T-helper 1 cell treated with Interleukin-12 subunit alpha and Interleukin-12 subunit beta and Interleukin-4 antibody, amounts not matched to agents 30 μg/mL and 1 μg/mL, for 36 hours (primary cell): ENCODE measurements at regions not wholly inside any gene's neighbourhood (a gene's known extent, or its start where the extent isn't known, plus 50 kb on each side); places are given as distances from the start of the nearest gene placed in this dataset.
A peak's percentile ranks its signal among the peaks of the same experiment; 100 is the strongest.

ENCODE experiments used
- H3K27ac Mint-ChIP-seq: one replicate; pipeline ENCODE4 v1.8.0; 2021; ENCODE audit warnings: mild to moderate bottlenecking, mixed read lengths
- H3K27me3 Mint-ChIP-seq: one replicate; pipeline ENCODE4 v1.8.0; 2021; ENCODE audit warnings: low read depth, mixed read lengths
- H3K36me3 Mint-ChIP-seq: one replicate; pipeline ENCODE4 v1.8.0; 2021; ENCODE audit warnings: low read depth, mixed read lengths
- H3K4me1 Mint-ChIP-seq: one replicate; pipeline ENCODE4 v1.8.0; 2021; ENCODE audit warnings: low read depth, mixed read lengths
- H3K4me3 Mint-ChIP-seq: one replicate; pipeline ENCODE4 v1.8.0; 2021; ENCODE audit warnings: mild to moderate bottlenecking, moderate library complexity, mixed read lengths
- H3K9me3 Mint-ChIP-seq: one replicate; pipeline ENCODE4 v1.8.0; 2021; ENCODE audit warnings: mixed read lengths

DNA sequence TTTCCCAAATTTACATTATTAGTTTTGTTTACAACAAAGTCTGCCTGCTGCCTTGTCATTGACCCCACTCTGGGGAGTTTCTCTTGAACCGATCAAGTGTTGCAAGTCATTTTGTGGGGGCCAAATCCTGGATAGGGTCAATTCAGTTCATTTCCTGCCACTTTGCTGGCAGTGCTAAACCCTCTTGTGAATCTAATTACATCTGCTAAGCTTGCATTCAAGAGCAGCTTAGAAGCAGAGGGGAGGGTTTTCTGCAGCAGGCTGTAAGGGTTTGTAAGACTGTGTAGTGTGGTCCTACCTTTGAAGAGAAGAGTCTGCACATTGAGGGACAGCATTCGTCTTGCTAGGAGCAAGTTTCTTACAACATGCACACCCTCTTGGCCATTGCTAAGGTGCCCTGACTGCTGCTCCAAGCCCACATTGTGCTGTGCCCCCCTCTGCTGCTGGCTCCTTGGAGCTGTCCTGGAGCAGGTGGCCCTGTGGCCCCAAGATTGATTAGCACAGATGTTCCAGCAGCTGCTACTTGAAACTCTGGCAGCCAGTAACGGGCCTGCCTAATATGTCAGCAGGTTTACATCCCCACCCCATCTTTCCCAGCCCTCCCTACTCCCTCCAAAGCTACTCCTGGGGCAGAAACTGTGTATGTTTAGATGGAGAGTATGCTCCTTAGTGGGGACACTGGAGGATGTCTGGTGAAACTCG lies 174.5 kb upstream of the USP9Y start:
- H3K4me3 Mint-ChIP-seq: no peak overlapping the region
- H3K27ac Mint-ChIP-seq: no peak overlapping the region
- no peaks in the 10 kb centered on the region for H3K4me1 Mint-ChIP-seq

DNA sequence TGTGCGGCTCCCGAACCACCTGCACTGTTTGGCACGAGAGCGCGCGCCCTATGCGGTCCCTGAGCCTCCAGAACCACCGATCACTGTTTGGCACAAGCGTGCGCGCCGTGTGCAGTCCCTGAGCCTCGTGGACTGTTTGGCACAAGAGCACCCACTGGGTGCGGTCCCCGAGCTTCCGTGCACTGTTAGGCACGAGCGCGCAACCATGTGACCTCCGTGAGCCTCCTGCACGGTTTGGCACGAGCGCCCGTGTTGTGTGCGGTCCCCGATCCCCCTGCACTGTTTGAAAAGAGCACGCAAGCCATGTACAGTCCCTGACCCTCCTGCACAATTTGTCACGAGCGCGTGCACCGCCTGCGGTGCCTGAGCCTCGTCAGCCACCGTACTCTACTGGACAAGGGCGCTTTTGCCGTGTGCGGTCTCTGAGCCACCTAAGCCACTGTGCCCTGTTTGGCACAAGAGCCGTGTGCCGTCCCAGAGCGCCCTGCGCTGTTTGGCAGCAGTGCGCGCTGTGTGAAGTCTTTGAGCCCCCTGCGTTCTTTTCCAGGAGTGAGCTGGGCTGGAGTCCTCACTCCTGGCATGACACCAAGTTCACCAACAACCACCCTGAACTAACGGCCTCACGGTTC lies 163.7 kb upstream of the USP9Y start:
- Mint-ChIP-seq H3K4me1 (no peaks in the 10 kb centered on the region), H3K9me3 (no peaks in the 10 kb centered on the region), H3K27me3 (peaks cover 4% of the 10 kb centered on the region), H3K36me3 (no peaks in the 10 kb centered on the region), H3K27ac (no peak overlapping the region), H3K4me3 (peak overlapping the region; percentile 42)

More for the DNA sequence above, 174.5 kb upstream of the USP9Y start:
- Mint-ChIP-seq H3K9me3 (no peaks in the 10 kb centered on the region), H3K27me3 (no peaks in the 10 kb centered on the region), H3K36me3 (no peaks in the 10 kb centered on the region)

- H3K4me1 Mint-ChIP-seq: peaks cover 2% of the 10 kb centered on the region
- H3K27ac Mint-ChIP-seq: no peak overlapping the region
- no peak overlapping the region for H3K4me3 Mint-ChIP-seq
- no peaks in the 10 kb centered on the region for H3K36me3 Mint-ChIP-seq
- H3K9me3 Mint-ChIP-seq: no peaks in the 10 kb centered on the region
- H3K27me3 Mint-ChIP-seq: no peaks in the 10 kb centered on the region
Measured at GRCh38 chrY:12546746-12547420, 154.1 kb upstream of the USP9Y start.

GRCh38 chrY:12552471-12553283 lies 148.4 kb upstream of the USP9Y start:
- Mint-ChIP-seq H3K4me3 (no peak overlapping the region), H3K27ac (peak overlapping the region; percentile 67), H3K36me3 (no peaks in the 10 kb centered on the region), H3K27me3 (no peaks in the 10 kb centered on the region), H3K4me1 (peaks cover 20% of the 10 kb centered on the region), H3K9me3 (no peaks in the 10 kb centered on the region)

GRCh38 chrY:12553909-12554308 lies 147.1 kb upstream of the USP9Y start:
- H3K27me3 Mint-ChIP-seq: no peaks in the 10 kb centered on the region
- H3K27ac Mint-ChIP-seq: no peak overlapping the region
- H3K4me3 Mint-ChIP-seq: no peak overlapping the region
- no peaks in the 10 kb centered on the region for H3K9me3 Mint-ChIP-seq
- H3K4me1 Mint-ChIP-seq: peaks cover 27% of the 10 kb centered on the region
- H3K36me3 Mint-ChIP-seq: peaks cover 3% of the 10 kb centered on the region

DNA sequence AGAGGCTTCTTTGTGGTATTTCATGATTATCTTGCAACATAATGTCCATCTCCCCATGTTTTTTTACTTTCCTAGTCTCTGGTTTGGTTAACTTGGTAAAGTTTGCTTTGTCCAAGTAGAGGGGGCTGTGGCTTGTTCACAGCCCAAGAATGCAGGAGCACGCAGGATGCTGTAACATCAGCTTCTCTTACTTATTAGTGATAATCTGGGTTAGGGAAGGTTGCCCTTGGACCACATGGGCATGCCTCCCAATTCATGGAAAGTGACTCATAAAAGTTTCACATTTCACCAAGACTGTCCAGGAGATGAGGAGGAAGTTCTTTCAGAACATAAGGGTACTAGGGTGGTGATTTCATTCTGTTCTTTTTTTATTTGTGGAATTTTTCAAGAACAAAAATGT lies 146.0 kb upstream of the USP9Y start:
- Mint-ChIP-seq H3K27ac (no peak overlapping the region), H3K9me3 (peaks cover 4% of the 10 kb centered on the region), H3K4me3 (no peak overlapping the region), H3K36me3 (peaks cover 3% of the 10 kb centered on the region), H3K4me1 (peaks cover 35% of the 10 kb centered on the region), H3K27me3 (no peaks in the 10 kb centered on the region)

- H3K27ac Mint-ChIP-seq: peak overlapping the region; percentile 49
- peaks cover 18% of the 10 kb centered on the region for H3K4me1 Mint-ChIP-seq
- H3K27me3 Mint-ChIP-seq: no peaks in the 10 kb centered on the region
- peak overlapping the region; percentile 56 for H3K4me3 Mint-ChIP-seq
- peaks cover 31% of the 10 kb centered on the region for H3K9me3 Mint-ChIP-seq
- peaks cover 9% of the 10 kb centered on the region for H3K36me3 Mint-ChIP-seq
Measured at GRCh38 chrY:12559007-12559406, 142.0 kb upstream of the USP9Y start.

GRCh38 chrY:12576278-12576677 lies 124.8 kb upstream of the USP9Y start:
- Mint-ChIP-seq H3K9me3 (peaks cover 9% of the 10 kb centered on the region), H3K27ac (no peak overlapping the region)

DNA sequence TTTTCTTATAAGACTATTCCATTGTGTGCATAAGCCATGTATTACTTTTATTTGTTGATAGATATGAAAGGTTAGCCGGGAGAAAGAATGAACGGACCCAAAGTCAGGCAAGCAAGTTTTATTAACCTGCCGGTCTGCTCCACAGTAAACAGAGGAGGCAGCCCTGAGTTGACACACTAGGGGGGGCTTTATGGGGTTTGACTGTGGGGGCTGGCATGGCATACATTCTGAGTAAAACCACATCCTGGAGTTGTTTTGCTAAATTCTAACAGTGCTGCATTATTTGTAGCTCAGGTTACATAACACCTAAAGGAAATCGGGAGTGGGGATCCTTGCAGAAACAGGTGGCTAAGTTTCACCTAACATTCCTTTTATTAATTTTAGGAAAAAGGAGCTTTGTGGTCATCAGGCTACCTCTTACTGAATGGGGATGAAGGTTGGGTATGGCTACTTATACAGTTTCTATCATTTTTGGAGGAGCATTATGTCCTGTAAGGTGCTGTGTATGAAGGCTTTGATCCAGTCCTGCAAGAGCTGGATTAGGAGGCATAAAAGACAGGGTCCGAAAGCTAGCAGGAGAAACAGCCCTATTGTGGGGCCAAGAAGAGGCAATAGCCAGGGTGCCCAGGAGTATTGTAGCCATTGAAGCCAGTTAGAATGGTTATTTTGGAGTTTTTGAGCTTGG lies 107.4 kb upstream of the USP9Y start:
- peaks cover 26% of the 10 kb centered on the region for H3K36me3 Mint-ChIP-seq
- peaks cover 25% of the 10 kb centered on the region for H3K4me1 Mint-ChIP-seq
- H3K27me3 Mint-ChIP-seq: no peaks in the 10 kb centered on the region
- H3K27ac Mint-ChIP-seq: peak overlapping the region; percentile 74
- peak overlapping the region; percentile 32 for H3K4me3 Mint-ChIP-seq
- peaks cover 31% of the 10 kb centered on the region for H3K9me3 Mint-ChIP-seq

More at GRCh38 chrY:12576278-12576677, 124.8 kb upstream of the USP9Y start:
- H3K4me1 Mint-ChIP-seq: no peaks in the 10 kb centered on the region
- H3K36me3 Mint-ChIP-seq: no peaks in the 10 kb centered on the region
- no peaks in the 10 kb centered on the region for H3K27me3 Mint-ChIP-seq
- H3K4me3 Mint-ChIP-seq: no peak overlapping the region

DNA sequence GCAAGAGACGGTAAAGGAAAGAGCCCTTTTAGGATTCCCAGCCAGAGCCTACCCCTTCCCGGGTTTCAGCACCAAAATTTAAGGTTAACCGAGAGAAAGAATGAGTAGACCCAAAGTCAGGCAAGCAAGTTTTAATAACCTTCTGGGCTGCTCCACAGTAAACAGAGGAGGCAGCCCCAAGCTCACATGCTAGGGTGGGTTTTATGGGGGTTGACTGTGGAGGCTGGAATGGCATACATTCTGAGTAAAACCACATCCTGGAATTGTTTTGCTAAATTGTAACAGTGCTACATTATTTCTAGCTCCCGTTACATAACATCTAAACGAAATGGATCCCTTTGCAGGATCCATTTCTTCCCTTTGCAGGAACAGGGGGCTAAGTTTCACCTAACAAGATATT lies 102.2 kb upstream of the USP9Y start:
- Mint-ChIP-seq H3K4me3 (peak overlapping the region; percentile 25), H3K4me1 (peaks cover 20% of the 10 kb centered on the region), H3K9me3 (peaks cover 43% of the 10 kb centered on the region), H3K27me3 (no peaks in the 10 kb centered on the region), H3K27ac (peak overlapping the region; percentile 65), H3K36me3 (peaks cover 26% of the 10 kb centered on the region)

- H3K27ac Mint-ChIP-seq: no peak overlapping the region
- no peak overlapping the region for H3K4me3 Mint-ChIP-seq
- no peaks in the 10 kb centered on the region for H3K36me3 Mint-ChIP-seq
- H3K4me1 Mint-ChIP-seq: no peaks in the 10 kb centered on the region
- H3K9me3 Mint-ChIP-seq: peaks cover 7% of the 10 kb centered on the region
- H3K27me3 Mint-ChIP-seq: no peaks in the 10 kb centered on the region
Measured at GRCh38 chrY:12605426-12605825, 95.6 kb upstream of the USP9Y start.

- Mint-ChIP-seq H3K27me3 (peaks cover 4% of the 10 kb centered on the region), H3K4me3 (no peak overlapping the region), H3K9me3 (peaks cover 12% of the 10 kb centered on the region), H3K27ac (no peak overlapping the region), H3K36me3 (peaks cover 3% of the 10 kb centered on the region), H3K4me1 (peaks cover 3% of the 10 kb centered on the region)
Measured at GRCh38 chrY:12610861-12611260, 90.2 kb upstream of the USP9Y start.

GRCh38 chrY:12615733-12616446 lies 85.1 kb upstream of the USP9Y start:
- Mint-ChIP-seq H3K27me3 (peaks cover 1% of the 10 kb centered on the region), H3K4me3 (no peak overlapping the region), H3K36me3 (peaks cover 3% of the 10 kb centered on the region), H3K27ac (no peak overlapping the region), H3K9me3 (peaks cover 12% of the 10 kb centered on the region), H3K4me1 (peaks cover 3% of the 10 kb centered on the region)
